ENCODE measurements at regions not wholly inside any gene's neighbourhood (a gene's known extent, or its start where the extent isn't known, plus 50 kb on each side); places are given as distances from the start of the nearest gene placed in this dataset.
A peak's percentile ranks its signal among the peaks of the same experiment; 100 is the strongest.

GRCh38 chr9:21682381-21682780 is 120.1 kb upstream of the MTAP start:
- H3K27ac ChIP-seq (ENCODE audit: low read depth, low read length): no peak overlapping the region
- H4K8ac ChIP-seq (ENCODE audit: low read depth, low read length): no peak overlapping the region
- H2BK15ac ChIP-seq (replicated peaks; ENCODE audit: low read depth): no peak overlapping the region
- no peak overlapping the region for H3K4me3 ChIP-seq (ENCODE audit: low read length)
- no peaks in the 10 kb centered on the region for H3K79me1 ChIP-seq (ENCODE audit: low read length)
- H3K4me1 ChIP-seq (ENCODE audit: control insufficient read depth, low read depth, low read length): no peaks in the 10 kb centered on the region
- no peak overlapping the region for H2BK120ac ChIP-seq (ENCODE audit: low read depth, low read length)
- no peaks in the 10 kb centered on the region for H3K79me2 ChIP-seq (ENCODE audit: control insufficient read depth, insufficient read depth, low read length)
- no peak for DNase-seq
- H3K23ac ChIP-seq (ENCODE audit: low read length): no peak overlapping the region
- H4K5ac ChIP-seq (ENCODE audit: low read length): no peak overlapping the region
- H3K56ac ChIP-seq (ENCODE audit: low read length): no peak overlapping the region
- H3K4me2 ChIP-seq (ENCODE audit: low read length): no peak overlapping the region
- H3K36me3 ChIP-seq (ENCODE audit: control insufficient read depth, insufficient read depth, low read length): no peaks in the 10 kb centered on the region
- WGBS (ENCODE audit: extremely low coverage, insufficient coverage, low lambda C conversion rate): no CpG with 5 or more reads among the region's 2 CpGs
- H3K9ac ChIP-seq (ENCODE audit: low read length): no peak overlapping the region
- H2BK5ac ChIP-seq (ENCODE audit: low read length): no peak overlapping the region
- H2AK5ac ChIP-seq (ENCODE audit: low read length): no peak overlapping the region
- H3K27me3 ChIP-seq (ENCODE audit: insufficient read depth, low read length, poor library complexity): no peaks in the 10 kb centered on the region
- H3K4ac ChIP-seq (ENCODE audit: low read depth, low read length): no peak overlapping the region
- H3K18ac ChIP-seq (ENCODE audit: low read length): no peak overlapping the region

- H3K27ac ChIP-seq (ENCODE audit: low read depth, low read length): no peak overlapping the region
- H2AK5ac ChIP-seq (ENCODE audit: low read length): no peak overlapping the region
- H3K79me2 ChIP-seq (ENCODE audit: control insufficient read depth, insufficient read depth, low read length): no peaks in the 10 kb centered on the region
- H3K18ac ChIP-seq (ENCODE audit: low read length): no peak overlapping the region
- H3K27me3 ChIP-seq (ENCODE audit: insufficient read depth, low read length, poor library complexity): no peaks in the 10 kb centered on the region
- H3K4me1 ChIP-seq (ENCODE audit: control insufficient read depth, low read depth, low read length): no peaks in the 10 kb centered on the region
- no peak for DNase-seq
- H3K4me2 ChIP-seq (ENCODE audit: low read length): no peak overlapping the region
- H3K56ac ChIP-seq (ENCODE audit: low read length): no peak overlapping the region
- no peak overlapping the region for H3K9ac ChIP-seq (ENCODE audit: low read length)
- H4K8ac ChIP-seq (ENCODE audit: low read depth, low read length): no peak overlapping the region
- no peak overlapping the region for H3K4ac ChIP-seq (ENCODE audit: low read depth, low read length)
- H3K23ac ChIP-seq (ENCODE audit: low read length): no peak overlapping the region
- no CpG with 5 or more reads among the region's 2 CpGs for WGBS (ENCODE audit: extremely low coverage, insufficient coverage, low lambda C conversion rate)
- H4K5ac ChIP-seq (ENCODE audit: low read length): no peak overlapping the region
- H2BK15ac ChIP-seq (replicated peaks; ENCODE audit: low read depth): no peak overlapping the region
- no peaks in the 10 kb centered on the region for H3K79me1 ChIP-seq (ENCODE audit: low read length)
- H2BK5ac ChIP-seq (ENCODE audit: low read length): no peak overlapping the region
- no peak overlapping the region for H2BK120ac ChIP-seq (ENCODE audit: low read depth, low read length)
- no peak overlapping the region for H3K4me3 ChIP-seq (ENCODE audit: low read length)
- H3K36me3 ChIP-seq (ENCODE audit: control insufficient read depth, insufficient read depth, low read length): no peaks in the 10 kb centered on the region
These were observed 119.5 kb upstream of the MTAP start for GRCh38 chr9:21682981-21683380.

GRCh38 chr9:21683484-21684175 is 118.8 kb upstream of the MTAP start:
- WGBS (ENCODE audit: extremely low coverage, insufficient coverage, low lambda C conversion rate): no CpG with 5 or more reads among the region's 4 CpGs

GRCh38 chr9:21684231-21684630 is 118.2 kb upstream of the MTAP start:
- Histone ChIP-seq H3K27ac (ENCODE audit: low read depth, low read length) (no peak overlapping the region), H4K5ac (ENCODE audit: low read length) (no peak overlapping the region), H3K36me3 (ENCODE audit: control insufficient read depth, insufficient read depth, low read length) (no peaks in the 10 kb centered on the region), H3K79me2 (ENCODE audit: control insufficient read depth, insufficient read depth, low read length) (no peaks in the 10 kb centered on the region), H3K4ac (ENCODE audit: low read depth, low read length) (no peak overlapping the region), H3K56ac (ENCODE audit: low read length) (no peak overlapping the region), H2BK15ac (replicated peaks; ENCODE audit: low read depth) (no peak overlapping the region), H3K4me3 (ENCODE audit: low read length) (no peak overlapping the region), H2AK5ac (ENCODE audit: low read length) (no peak overlapping the region), H4K8ac (ENCODE audit: low read depth, low read length) (no peak overlapping the region), H3K4me2 (ENCODE audit: low read length) (no peak overlapping the region), H3K79me1 (ENCODE audit: low read length) (no peaks in the 10 kb centered on the region), H3K4me1 (ENCODE audit: control insufficient read depth, low read depth, low read length) (no peaks in the 10 kb centered on the region), H3K23ac (ENCODE audit: low read length) (no peak overlapping the region), H3K27me3 (ENCODE audit: insufficient read depth, low read length, poor library complexity) (no peaks in the 10 kb centered on the region), H2BK5ac (ENCODE audit: low read length) (no peak overlapping the region), H3K18ac (ENCODE audit: low read length) (no peak overlapping the region), H3K9ac (ENCODE audit: low read length) (no peak overlapping the region), H2BK120ac (ENCODE audit: low read depth, low read length) (no peak overlapping the region)
- no peak for DNase-seq
- WGBS (ENCODE audit: extremely low coverage, insufficient coverage, low lambda C conversion rate): no CpG with 5 or more reads among the region's 2 CpGs

More at GRCh38 chr9:21683484-21684175, 118.8 kb upstream of the MTAP start:
- Histone ChIP-seq H3K4me1 (ENCODE audit: control insufficient read depth, low read depth, low read length) (no peaks in the 10 kb centered on the region), H3K18ac (ENCODE audit: low read length) (no peak overlapping the region), H3K4ac (ENCODE audit: low read depth, low read length) (no peak overlapping the region), H3K36me3 (ENCODE audit: control insufficient read depth, insufficient read depth, low read length) (no peaks in the 10 kb centered on the region), H3K27ac (ENCODE audit: low read depth, low read length) (no peak overlapping the region), H4K5ac (ENCODE audit: low read length) (no peak overlapping the region), H2BK15ac (replicated peaks; ENCODE audit: low read depth) (no peak overlapping the region), H3K27me3 (ENCODE audit: insufficient read depth, low read length, poor library complexity) (no peaks in the 10 kb centered on the region), H3K9ac (ENCODE audit: low read length) (no peak overlapping the region), H3K79me2 (ENCODE audit: control insufficient read depth, insufficient read depth, low read length) (no peaks in the 10 kb centered on the region), H3K79me1 (ENCODE audit: low read length) (no peaks in the 10 kb centered on the region), H3K23ac (ENCODE audit: low read length) (no peak overlapping the region), H4K8ac (ENCODE audit: low read depth, low read length) (no peak overlapping the region), H3K56ac (ENCODE audit: low read length) (no peak overlapping the region), H3K4me2 (ENCODE audit: low read length) (no peak overlapping the region), H2BK120ac (ENCODE audit: low read depth, low read length) (no peak overlapping the region), H3K4me3 (ENCODE audit: low read length) (no peak overlapping the region), H2BK5ac (ENCODE audit: low read length) (no peak overlapping the region), H2AK5ac (ENCODE audit: low read length) (no peak overlapping the region)
- DNase-seq: no peak

GRCh38 chr9:21684831-21685362 is 117.5 kb upstream of the MTAP start:
- Histone ChIP-seq H3K9ac (ENCODE audit: low read length) (no peak overlapping the region), H2BK120ac (ENCODE audit: low read depth, low read length) (no peak overlapping the region), H3K18ac (ENCODE audit: low read length) (no peak overlapping the region), H3K27ac (ENCODE audit: low read depth, low read length) (no peak overlapping the region), H3K4me1 (ENCODE audit: control insufficient read depth, low read depth, low read length) (no peaks in the 10 kb centered on the region), H3K79me1 (ENCODE audit: low read length) (no peaks in the 10 kb centered on the region), H3K23ac (ENCODE audit: low read length) (no peak overlapping the region), H3K56ac (ENCODE audit: low read length) (no peak overlapping the region), H3K79me2 (ENCODE audit: control insufficient read depth, insufficient read depth, low read length) (no peaks in the 10 kb centered on the region), H3K36me3 (ENCODE audit: control insufficient read depth, insufficient read depth, low read length) (no peaks in the 10 kb centered on the region), H2BK5ac (ENCODE audit: low read length) (no peak overlapping the region), H4K5ac (ENCODE audit: low read length) (no peak overlapping the region), H2AK5ac (ENCODE audit: low read length) (no peak overlapping the region), H3K4me2 (ENCODE audit: low read length) (no peak overlapping the region), H4K8ac (ENCODE audit: low read depth, low read length) (no peak overlapping the region), H2BK15ac (replicated peaks; ENCODE audit: low read depth) (no peak overlapping the region), H3K27me3 (ENCODE audit: insufficient read depth, low read length, poor library complexity) (no peaks in the 10 kb centered on the region), H3K4ac (ENCODE audit: low read depth, low read length) (no peak overlapping the region), H3K4me3 (ENCODE audit: low read length) (no peak overlapping the region)
- WGBS (ENCODE audit: extremely low coverage, insufficient coverage, low lambda C conversion rate): no CpG with 5 or more reads among the region's 2 CpGs
- DNase-seq: peak; percentile 58

- H3K36me3 ChIP-seq (ENCODE audit: control insufficient read depth, insufficient read depth, low read length): no peaks in the 10 kb centered on the region
- no CpG with 5 or more reads among the region's 6 CpGs for WGBS (ENCODE audit: extremely low coverage, insufficient coverage, low lambda C conversion rate)
- H3K79me1 ChIP-seq (ENCODE audit: low read length): no peaks in the 10 kb centered on the region
- H3K23ac ChIP-seq (ENCODE audit: low read length): no peak overlapping the region
- H3K9ac ChIP-seq (ENCODE audit: low read length): no peak overlapping the region
- no peak overlapping the region for H3K18ac ChIP-seq (ENCODE audit: low read length)
- peak; percentile 17 for DNase-seq
- H3K79me2 ChIP-seq (ENCODE audit: control insufficient read depth, insufficient read depth, low read length): no peaks in the 10 kb centered on the region
- H2BK5ac ChIP-seq (ENCODE audit: low read length): no peak overlapping the region
- H3K4ac ChIP-seq (ENCODE audit: low read depth, low read length): no peak overlapping the region
- no peaks in the 10 kb centered on the region for H3K27me3 ChIP-seq (ENCODE audit: insufficient read depth, low read length, poor library complexity)
- H3K4me1 ChIP-seq (ENCODE audit: control insufficient read depth, low read depth, low read length): no peaks in the 10 kb centered on the region
- H3K4me2 ChIP-seq (ENCODE audit: low read length): no peak overlapping the region
- no peak overlapping the region for H4K5ac ChIP-seq (ENCODE audit: low read length)
- no peak overlapping the region for H3K27ac ChIP-seq (ENCODE audit: low read depth, low read length)
- H3K4me3 ChIP-seq (ENCODE audit: low read length): no peak overlapping the region
- no peak overlapping the region for H3K56ac ChIP-seq (ENCODE audit: low read length)
- no peak overlapping the region for H2BK15ac ChIP-seq (replicated peaks; ENCODE audit: low read depth)
- no peak overlapping the region for H2AK5ac ChIP-seq (ENCODE audit: low read length)
- H2BK120ac ChIP-seq (ENCODE audit: low read depth, low read length): no peak overlapping the region
- H4K8ac ChIP-seq (ENCODE audit: low read depth, low read length): no peak overlapping the region
These were observed 116.9 kb upstream of the MTAP start for GRCh38 chr9:21685502-21685901.
